ENCODE measurements at regions not wholly inside any gene's neighbourhood (a gene's known extent, or its start where the extent isn't known, plus 50 kb on each side); places are given as distances from the start of the nearest gene placed in this dataset.

- ChIA-PET RAD21 (ENCODE audit: low non-redundant PET in 1 of 2, low total read pairs in 2 of 2, uncharacterized antibody in 2 of 2, unreplicated experiment in 2 of 2) (no interaction called here), POLR2A (no interaction called here), CTCF (no interaction called here)
- intact Hi-C loops (cut with micrococcal nuclease), result no loop called here
- H3K27ac ChIP-seq (ENCODE audit: low read depth, low read length), result no peak overlapping the region
- H3K9me3 ChIP-seq (ENCODE audit: control insufficient read depth in 1 of 2, insufficient read depth in 1 of 2, low read depth in 1 of 2, low read length in 2 of 2), result peaks cover 16 to 20% of the 10 kb centered on the region in 2 experiments; a peak in 3 of 4 replicates
- no peaks in the 10 kb centered on the region for H3K4me1 ChIP-seq (ENCODE audit: control insufficient read depth in 1 of 2, insufficient read depth in 2 of 2, low read length in 2 of 2)
- no peaks in the 10 kb centered on the region for H3K36me3 ChIP-seq (ENCODE audit: control insufficient read depth in 1 of 2, insufficient read depth in 2 of 2, low read length in 2 of 2)
- no peak overlapping the region for H3K4me2 ChIP-seq (ENCODE audit: low read length)
- no peak overlapping the region for H2AFZ ChIP-seq (ENCODE audit: low read depth, low read length, poor library complexity, severe bottlenecking)
- H3K9ac ChIP-seq (ENCODE audit: low read length), result no peak overlapping the region
- H3K9me2 ChIP-seq (ENCODE audit: insufficient read depth), result no peaks in the 10 kb centered on the region
- no peaks in the 10 kb centered on the region for H3K27me3 ChIP-seq (ENCODE audit: insufficient read depth, low read length)
- DNase-seq (ENCODE audit: low read depth, low spot score) (no peak), ATAC-seq (no peak)
- no peaks in the 10 kb centered on the region for H4K20me1 ChIP-seq (ENCODE audit: insufficient read depth)
- no TSS peak for BruUV-seq (replicated peaks)
- H3K4me3 ChIP-seq (replicated peaks in 1 of 2; ENCODE audit: low read depth in 1 of 2, low read length in 2 of 2), result no peak overlapping the region
- TF ChIP-seq, protein P1, sequence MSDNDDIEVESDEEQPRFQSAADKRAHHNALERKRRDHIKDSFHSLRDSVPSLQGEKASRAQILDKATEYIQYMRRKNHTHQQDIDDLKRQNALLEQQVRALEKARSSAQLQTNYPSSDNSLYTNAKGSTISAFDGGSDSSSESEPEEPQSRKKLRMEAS (IDR thresholded peaks at IDR 0.05), result no peak
- TF ChIP-seq SIN3A (IDR thresholded peaks at IDR 0.05; ENCODE audit: low read depth), result no peak
- no peak for TF ChIP-seq SRF (IDR thresholded peaks at IDR 0.05; ENCODE audit: low read depth)
- TF ChIP-seq CBX3 (IDR thresholded peaks at IDR 0.05; ENCODE audit: low read depth), result no peak
- TF ChIP-seq TCF7L2 (IDR thresholded peaks at IDR 0.05; ENCODE audit: borderline replicate concordance, extremely low read depth, insufficient read depth, insufficient read length), result no peak
- no peak for TF ChIP-seq YY1 (IDR thresholded peaks at IDR 0.05; ENCODE audit: extremely low read depth, insufficient replicate concordance, low read depth, low read length)
- no peak for TF ChIP-seq RAD21 (IDR thresholded peaks at IDR 0.05; ENCODE audit: low read depth)
- TF ChIP-seq FOSL1 (IDR thresholded peaks at IDR 0.05; ENCODE audit: low read depth), result no peak
- TF ChIP-seq ELF1 (IDR thresholded peaks at IDR 0.05; ENCODE audit: borderline replicate concordance, low read depth), result no peak
- no peak for TF ChIP-seq CEBPB (IDR thresholded peaks at IDR 0.05; ENCODE audit: low read depth)
- TF ChIP-seq, protein P2, sequence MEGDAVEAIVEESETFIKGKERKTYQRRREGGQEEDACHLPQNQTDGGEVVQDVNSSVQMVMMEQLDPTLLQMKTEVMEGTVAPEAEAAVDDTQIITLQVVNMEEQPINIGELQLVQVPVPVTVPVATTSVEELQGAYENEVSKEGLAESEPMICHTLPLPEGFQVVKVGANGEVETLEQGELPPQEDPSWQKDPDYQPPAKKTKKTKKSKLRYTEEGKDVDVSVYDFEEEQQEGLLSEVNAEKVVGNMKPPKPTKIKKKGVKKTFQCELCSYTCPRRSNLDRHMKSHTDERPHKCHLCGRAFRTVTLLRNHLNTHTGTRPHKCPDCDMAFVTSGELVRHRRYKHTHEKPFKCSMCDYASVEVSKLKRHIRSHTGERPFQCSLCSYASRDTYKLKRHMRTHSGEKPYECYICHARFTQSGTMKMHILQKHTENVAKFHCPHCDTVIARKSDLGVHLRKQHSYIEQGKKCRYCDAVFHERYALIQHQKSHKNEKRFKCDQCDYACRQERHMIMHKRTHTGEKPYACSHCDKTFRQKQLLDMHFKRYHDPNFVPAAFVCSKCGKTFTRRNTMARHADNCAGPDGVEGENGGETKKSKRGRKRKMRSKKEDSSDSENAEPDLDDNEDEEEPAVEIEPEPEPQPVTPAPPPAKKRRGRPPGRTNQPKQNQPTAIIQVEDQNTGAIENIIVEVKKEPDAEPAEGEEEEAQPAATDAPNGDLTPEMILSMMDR (IDR thresholded peaks at IDR 0.05 in 2 of 3, conservative IDR thresholded peaks at IDR 0.05 in 1 of 3; ENCODE audit: borderline replicate concordance in 1 of 3, insufficient read depth in 1 of 3, low read depth in 2 of 3, low read length in 2 of 3), result no peak
- TF ChIP-seq ZNF274 (IDR thresholded peaks at IDR 0.05; ENCODE audit: low read depth, low read length), result no peak
- TF ChIP-seq, protein P3, sequence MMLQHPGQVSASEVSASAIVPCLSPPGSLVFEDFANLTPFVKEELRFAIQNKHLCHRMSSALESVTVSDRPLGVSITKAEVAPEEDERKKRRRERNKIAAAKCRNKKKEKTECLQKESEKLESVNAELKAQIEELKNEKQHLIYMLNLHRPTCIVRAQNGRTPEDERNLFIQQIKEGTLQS (IDR thresholded peaks at IDR 0.05), result no peak
- TF ChIP-seq, protein P4, sequence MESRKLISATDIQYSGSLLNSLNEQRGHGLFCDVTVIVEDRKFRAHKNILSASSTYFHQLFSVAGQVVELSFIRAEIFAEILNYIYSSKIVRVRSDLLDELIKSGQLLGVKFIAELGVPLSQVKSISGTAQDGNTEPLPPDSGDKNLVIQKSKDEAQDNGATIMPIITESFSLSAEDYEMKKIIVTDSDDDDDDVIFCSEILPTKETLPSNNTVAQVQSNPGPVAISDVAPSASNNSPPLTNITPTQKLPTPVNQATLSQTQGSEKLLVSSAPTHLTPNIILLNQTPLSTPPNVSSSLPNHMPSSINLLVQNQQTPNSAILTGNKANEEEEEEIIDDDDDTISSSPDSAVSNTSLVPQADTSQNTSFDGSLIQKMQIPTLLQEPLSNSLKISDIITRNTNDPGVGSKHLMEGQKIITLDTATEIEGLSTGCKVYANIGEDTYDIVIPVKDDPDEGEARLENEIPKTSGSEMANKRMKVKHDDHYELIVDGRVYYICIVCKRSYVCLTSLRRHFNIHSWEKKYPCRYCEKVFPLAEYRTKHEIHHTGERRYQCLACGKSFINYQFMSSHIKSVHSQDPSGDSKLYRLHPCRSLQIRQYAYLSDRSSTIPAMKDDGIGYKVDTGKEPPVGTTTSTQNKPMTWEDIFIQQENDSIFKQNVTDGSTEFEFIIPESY (IDR thresholded peaks at IDR 0.05; ENCODE audit: extremely low read depth, insufficient replicate concordance, low read length), result no peak
- no peak for TF ChIP-seq REST (IDR thresholded peaks at IDR 0.05; ENCODE audit: low read depth)
- TF ChIP-seq EGR1 (IDR thresholded peaks at IDR 0.05; ENCODE audit: low read depth), result no peak
- no peak for TF ChIP-seq ZFX (IDR thresholded peaks at IDR 0.05)
- no peak for TF ChIP-seq POLR2AphosphoS5 (IDR thresholded peaks at IDR 0.05; ENCODE audit: low read depth, low read length)
- no peak for TF ChIP-seq SP1 (IDR thresholded peaks at IDR 0.05; ENCODE audit: low read depth)
- TF ChIP-seq EZH2 (IDR thresholded peaks at IDR 0.05), result no peak
- no peaks in the 10 kb centered on the region for H3K79me2 ChIP-seq (ENCODE audit: insufficient read depth, low read length)
These were observed 532.1 kb downstream of the FBXO15 start for GRCh38 chr18:73615506-73615905.
